Inferior parietal cortex (tissue), 1 donor: ENCODE measurements at regions not wholly inside any gene's neighbourhood (a gene's known extent, or its start where the extent isn't known, plus 50 kb on each side); places are given as distances from the start of the nearest gene placed in this dataset.

Experiments used
- DNase-seq: peaks from one replicate; pipeline ENCODE4 v3.0.0-alpha.2; 2016; ENCODE audit errors: extremely low spot score

- DNase-seq: no peak
Observed at GRCh38 chr2:106629981-106630380, 142.8 kb downstream of the CD8B2 start.

GRCh38 chr2:106631281-106631680 lies 144.1 kb downstream of the CD8B2 start:
- DNase-seq: no peak

- DNase-seq: peak; percentile 57
Observed at GRCh38 chr2:106638043-106638442, 150.9 kb downstream of the CD8B2 start.

- no peak for DNase-seq
Observed at GRCh38 chr2:106638580-106638979, 151.4 kb downstream of the CD8B2 start.

- no peak for DNase-seq
Observed at GRCh38 chr2:106642679-106643078, 155.5 kb downstream of the CD8B2 start.

- no peak for DNase-seq
Observed at GRCh38 chr2:106644623-106645022, 157.5 kb downstream of the CD8B2 start.

GRCh38 chr2:106646605-106647004 lies 159.4 kb downstream of the CD8B2 start:
- DNase-seq: no peak

- DNase-seq: no peak
Observed at GRCh38 chr2:106649306-106649705, 162.1 kb downstream of the CD8B2 start.

GRCh38 chr2:106653465-106653864 lies 166.3 kb downstream of the CD8B2 start:
- no peak for DNase-seq

GRCh38 chr2:106658616-106659015 lies 171.5 kb downstream of the CD8B2 start:
- no peak for DNase-seq

- DNase-seq: no peak
Observed at GRCh38 chr2:106664669-106665068, 177.5 kb downstream of the CD8B2 start.

GRCh38 chr2:106667478-106668070 lies 180.4 kb downstream of the CD8B2 start:
- DNase-seq: no peak

- DNase-seq: no peak
Observed at GRCh38 chr2:106685180-106685897, 198.2 kb downstream of the CD8B2 start.

- DNase-seq: no peak
Observed at GRCh38 chr2:106686814-106687213, 199.2 kb downstream of the ST6GAL2 start.

- no peak for DNase-seq
Observed at GRCh38 chr2:106694964-106695470, 190.9 kb downstream of the ST6GAL2 start.

GRCh38 chr2:106695919-106696318 lies 190.0 kb downstream of the ST6GAL2 start:
- no peak for DNase-seq

GRCh38 chr2:106700616-106701015 lies 185.4 kb downstream of the ST6GAL2 start:
- DNase-seq: no peak

- DNase-seq: no peak
Observed at GRCh38 chr2:106701203-106702022, 184.6 kb downstream of the ST6GAL2 start.

- no peak for DNase-seq
Observed at GRCh38 chr2:106703161-106703560, 182.8 kb downstream of the ST6GAL2 start.

- DNase-seq: no peak
Observed at GRCh38 chr2:106704798-106705197, 181.2 kb downstream of the ST6GAL2 start.

GRCh38 chr2:106705877-106706276 lies 180.1 kb downstream of the ST6GAL2 start:
- no peak for DNase-seq

GRCh38 chr2:106706283-106706682 lies 179.7 kb downstream of the ST6GAL2 start:
- DNase-seq: no peak

- DNase-seq: peak; percentile 11
Observed at GRCh38 chr2:106708209-106708608, 177.8 kb downstream of the ST6GAL2 start.
